ENCODE measurements at regions not wholly inside any gene's neighbourhood (a gene's known extent, or its start where the extent isn't known, plus 50 kb on each side); places are given as distances from the start of the nearest gene placed in this dataset.

GRCh38 chr6:165742047-165742446, 79.0 kb upstream of the PDE10A start:
- Histone ChIP-seq H3K4me3 (ENCODE audit: low read depth in 2 of 2, low read length in 2 of 2) (no peak overlapping the region), H3K27ac (ENCODE audit: low read length) (no peak overlapping the region), H3K4me1 (ENCODE audit: control insufficient read depth, insufficient read depth, low read length) (no peaks in the 10 kb centered on the region), H3K9me3 (ENCODE audit: control insufficient read depth, insufficient read depth, low read depth, low read length) (no peaks in the 10 kb centered on the region), H3K27me3 (ENCODE audit: control insufficient read depth, insufficient read depth, low read length) (no peaks in the 10 kb centered on the region), H3K36me3 (ENCODE audit: control insufficient read depth, insufficient read depth, low read length) (no peaks in the 10 kb centered on the region)
- intact Hi-C loops (cut with micrococcal nuclease; ENCODE audit: unreplicated experiment), result no loop called here
- TF ChIP-seq, protein P1, sequence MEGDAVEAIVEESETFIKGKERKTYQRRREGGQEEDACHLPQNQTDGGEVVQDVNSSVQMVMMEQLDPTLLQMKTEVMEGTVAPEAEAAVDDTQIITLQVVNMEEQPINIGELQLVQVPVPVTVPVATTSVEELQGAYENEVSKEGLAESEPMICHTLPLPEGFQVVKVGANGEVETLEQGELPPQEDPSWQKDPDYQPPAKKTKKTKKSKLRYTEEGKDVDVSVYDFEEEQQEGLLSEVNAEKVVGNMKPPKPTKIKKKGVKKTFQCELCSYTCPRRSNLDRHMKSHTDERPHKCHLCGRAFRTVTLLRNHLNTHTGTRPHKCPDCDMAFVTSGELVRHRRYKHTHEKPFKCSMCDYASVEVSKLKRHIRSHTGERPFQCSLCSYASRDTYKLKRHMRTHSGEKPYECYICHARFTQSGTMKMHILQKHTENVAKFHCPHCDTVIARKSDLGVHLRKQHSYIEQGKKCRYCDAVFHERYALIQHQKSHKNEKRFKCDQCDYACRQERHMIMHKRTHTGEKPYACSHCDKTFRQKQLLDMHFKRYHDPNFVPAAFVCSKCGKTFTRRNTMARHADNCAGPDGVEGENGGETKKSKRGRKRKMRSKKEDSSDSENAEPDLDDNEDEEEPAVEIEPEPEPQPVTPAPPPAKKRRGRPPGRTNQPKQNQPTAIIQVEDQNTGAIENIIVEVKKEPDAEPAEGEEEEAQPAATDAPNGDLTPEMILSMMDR (IDR thresholded peaks at IDR 0.05), result no peak
- TF ChIP-seq SIN3A (IDR thresholded peaks at IDR 0.05; ENCODE audit: borderline replicate concordance, insufficient read depth, low read depth, low read length), result no peak
- TF ChIP-seq TCF7L2 (IDR thresholded peaks at IDR 0.05; ENCODE audit: low read depth, low read length), result no peak
- TF ChIP-seq POLR2AphosphoS5 (IDR thresholded peaks at IDR 0.05; ENCODE audit: low read depth, low read length), result no peak
- TF ChIP-seq, protein P2, sequence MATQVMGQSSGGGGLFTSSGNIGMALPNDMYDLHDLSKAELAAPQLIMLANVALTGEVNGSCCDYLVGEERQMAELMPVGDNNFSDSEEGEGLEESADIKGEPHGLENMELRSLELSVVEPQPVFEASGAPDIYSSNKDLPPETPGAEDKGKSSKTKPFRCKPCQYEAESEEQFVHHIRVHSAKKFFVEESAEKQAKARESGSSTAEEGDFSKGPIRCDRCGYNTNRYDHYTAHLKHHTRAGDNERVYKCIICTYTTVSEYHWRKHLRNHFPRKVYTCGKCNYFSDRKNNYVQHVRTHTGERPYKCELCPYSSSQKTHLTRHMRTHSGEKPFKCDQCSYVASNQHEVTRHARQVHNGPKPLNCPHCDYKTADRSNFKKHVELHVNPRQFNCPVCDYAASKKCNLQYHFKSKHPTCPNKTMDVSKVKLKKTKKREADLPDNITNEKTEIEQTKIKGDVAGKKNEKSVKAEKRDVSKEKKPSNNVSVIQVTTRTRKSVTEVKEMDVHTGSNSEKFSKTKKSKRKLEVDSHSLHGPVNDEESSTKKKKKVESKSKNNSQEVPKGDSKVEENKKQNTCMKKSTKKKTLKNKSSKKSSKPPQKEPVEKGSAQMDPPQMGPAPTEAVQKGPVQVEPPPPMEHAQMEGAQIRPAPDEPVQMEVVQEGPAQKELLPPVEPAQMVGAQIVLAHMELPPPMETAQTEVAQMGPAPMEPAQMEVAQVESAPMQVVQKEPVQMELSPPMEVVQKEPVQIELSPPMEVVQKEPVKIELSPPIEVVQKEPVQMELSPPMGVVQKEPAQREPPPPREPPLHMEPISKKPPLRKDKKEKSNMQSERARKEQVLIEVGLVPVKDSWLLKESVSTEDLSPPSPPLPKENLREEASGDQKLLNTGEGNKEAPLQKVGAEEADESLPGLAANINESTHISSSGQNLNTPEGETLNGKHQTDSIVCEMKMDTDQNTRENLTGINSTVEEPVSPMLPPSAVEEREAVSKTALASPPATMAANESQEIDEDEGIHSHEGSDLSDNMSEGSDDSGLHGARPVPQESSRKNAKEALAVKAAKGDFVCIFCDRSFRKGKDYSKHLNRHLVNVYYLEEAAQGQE (IDR thresholded peaks at IDR 0.05; ENCODE audit: insufficient read depth in 1 of 2, low read depth in 2 of 2, low read length in 1 of 2), result no peak
- ChIA-PET CTCF (no interaction called here), POLR2A (no interaction called here)
- ATAC-seq (no peak), DNase-seq (ENCODE audit: low read depth, low spot score) (no peak)
- BruUV-seq (replicated peaks), result no TSS peak
- in situ Hi-C loops (cut with HindIII; ENCODE audit: low pct_unique_long_range_greater_than_20kb, low sequenced_read_pairs), result no loop called here

DNA sequence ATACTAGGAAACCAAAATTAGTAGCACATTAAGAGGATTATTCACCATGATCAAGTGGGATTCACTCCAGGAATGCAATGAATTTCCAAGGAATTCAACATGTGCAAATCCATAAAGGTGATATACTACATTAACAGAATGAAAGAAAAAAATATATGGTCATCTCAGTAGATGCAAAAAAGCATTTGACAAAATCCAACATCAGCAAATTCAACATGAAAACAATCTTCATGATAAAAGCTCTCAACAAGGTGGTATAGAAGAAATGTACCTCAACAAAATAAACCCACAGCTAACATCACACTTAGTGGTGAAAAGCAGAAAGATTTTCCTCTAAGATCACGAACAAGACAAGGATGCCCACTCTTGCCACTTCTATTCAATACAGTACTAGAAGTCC, 74.4 kb upstream of the PDE10A start:
- Histone ChIP-seq H3K27ac (ENCODE audit: low read length) (no peak overlapping the region), H3K27me3 (ENCODE audit: control insufficient read depth, insufficient read depth, low read length) (no peaks in the 10 kb centered on the region), H3K9me3 (ENCODE audit: control insufficient read depth, insufficient read depth, low read depth, low read length) (no peaks in the 10 kb centered on the region), H3K4me3 (ENCODE audit: low read depth in 2 of 2, low read length in 2 of 2) (no peak overlapping the region), H3K4me1 (ENCODE audit: control insufficient read depth, insufficient read depth, low read length) (no peaks in the 10 kb centered on the region), H3K36me3 (ENCODE audit: control insufficient read depth, insufficient read depth, low read length) (no peaks in the 10 kb centered on the region)
- no peak for DNase-seq (ENCODE audit: low read depth, low spot score)
- in situ Hi-C loops (cut with HindIII; ENCODE audit: low pct_unique_long_range_greater_than_20kb, low sequenced_read_pairs), result no loop called here
- ChIA-PET POLR2A (no interaction called here), CTCF (no interaction called here)
- no TSS peak for BruUV-seq (replicated peaks)
- ATAC-seq, result no peak
- intact Hi-C loops (cut with micrococcal nuclease; ENCODE audit: unreplicated experiment), result no loop called here
- no peak for TF ChIP-seq POLR2AphosphoS5 (IDR thresholded peaks at IDR 0.05; ENCODE audit: low read depth, low read length)
- TF ChIP-seq, protein P1 (IDR thresholded peaks at IDR 0.05), result no peak
- TF ChIP-seq SIN3A (IDR thresholded peaks at IDR 0.05; ENCODE audit: borderline replicate concordance, insufficient read depth, low read depth, low read length), result no peak
- TF ChIP-seq, protein P2 (IDR thresholded peaks at IDR 0.05; ENCODE audit: insufficient read depth in 1 of 2, low read depth in 2 of 2, low read length in 1 of 2), result no peak
- TF ChIP-seq TCF7L2 (IDR thresholded peaks at IDR 0.05; ENCODE audit: low read depth, low read length), result no peak

Data from Panc1 (cell line).